GM12891 (cell line): ENCODE measurements at regions not wholly inside any gene's neighbourhood (a gene's known extent, or its start where the extent isn't known, plus 50 kb on each side); places are given as distances from the start of the nearest gene placed in this dataset.

Experiments used
- DNase-seq: peaks from one replicate; pipeline ENCODE4 v3.0.0; 2011; ENCODE audit warnings: low spot score; ENCODE audit not compliant: insufficient read length
- FAIRE-seq: peaks from 2 replicates; lab custom pipeline; 2011; peaks lifted over from hg19 to GRCh38; lab: Jason Lieb, UNC
- PAX5 ChIP-seq: IDR thresholded peaks from 2 replicates; pipeline ENCODE4 v1.6.1; 2011; ENCODE audit warnings: low read length, moderate library complexity, mild to moderate bottlenecking; ENCODE audit not compliant: insufficient read depth, severe bottlenecking
- POLR2A ChIP-seq: IDR thresholded peaks from 2 replicates; pipeline ENCODE4 v1.6.1; 2011; ENCODE audit warnings: low read depth, low read length, control low read depth
- POLR2AphosphoS5 ChIP-seq: IDR thresholded peaks from 2 replicates; pipeline ENCODE4 v1.6.1; 2011; ENCODE audit warnings: low read depth, low read length, control low read depth
- POU2F2 ChIP-seq: IDR thresholded peaks from 2 replicates; pipeline ENCODE4 v1.6.1; 2011; ENCODE audit warnings: low read depth, mild to moderate bottlenecking, control low read depth, low read length, moderate library complexity
- SPI1 ChIP-seq: IDR thresholded peaks from 2 replicates; pipeline ENCODE4 v1.6.1; 2011; ENCODE audit warnings: low read depth, low read length, control low read depth
- TAF1 ChIP-seq: IDR thresholded peaks from 2 replicates; pipeline ENCODE4 v1.6.1; 2011; ENCODE audit warnings: low read depth, low read length, control low read depth

- no peak for TF ChIP-seq TAF1
- TF ChIP-seq POLR2A = no peak
- no peak for TF ChIP-seq POLR2AphosphoS5
- no peak for TF ChIP-seq SPI1
- no peak for DNase-seq
- no peak for FAIRE-seq
These were observed 191.8 kb downstream of the HTR7 start for GRCh38 chr10:90665905-90666662.

- FAIRE-seq (no peak), DNase-seq (no peak)
- TF ChIP-seq POU2F2 (no peak), TAF1 (no peak), POLR2A (no peak), SPI1 (no peak), PAX5 (no peak), POLR2AphosphoS5 (no peak)
These were observed 183.4 kb downstream of the HTR7 start for GRCh38 chr10:90674461-90674860.

- FAIRE-seq (no peak), DNase-seq (no peak)
These were observed 182.9 kb downstream of the HTR7 start for GRCh38 chr10:90674928-90675327.

GRCh38 chr10:90675621-90676020 lies 182.2 kb downstream of the HTR7 start:
- no peak for TF ChIP-seq POU2F2
- TF ChIP-seq POLR2A = no peak
- TF ChIP-seq TAF1 = no peak
- no peak for DNase-seq
- FAIRE-seq = no peak

More at GRCh38 chr10:90674928-90675327, 182.9 kb downstream of the HTR7 start:
- TF ChIP-seq TAF1 = no peak
- no peak for TF ChIP-seq PAX5
- TF ChIP-seq POU2F2 = no peak
- TF ChIP-seq SPI1 = no peak
